HCT116 (cell line): ENCODE measurements at regions not wholly inside any gene's neighbourhood (a gene's known extent, or its start where the extent isn't known, plus 50 kb on each side); places are given as distances from the start of the nearest gene placed in this dataset.

Experiments
- ATAC-seq: fragments of 200-7000 bp; cut with Tn5 transposase; 2 replicates; pipeline ENCODE4 v1.9.1; 2020; ENCODE audit warnings: mild to moderate bottlenecking, moderate library complexity
- BruUV-seq: library from RNA; stranded (reverse); fragments of 400-500 nt; replicated peaks from 2 replicates; lab custom pipeline; 2021; lab: Mats Ljungman, UMichigan
- CTCF ChIA-PET: fragments of 300-600 bp; sonication (Branson Sonifier 250); formaldehyde crosslinking; loops from one replicate; lab custom pipeline; 2021; ENCODE audit warnings: antibody characterized with exemption; lab: Charles Lee
- POLR2A ChIA-PET: fragments of 300-600, 350-600 bp; sonication (Branson Sonifier 250); formaldehyde crosslinking; loops from one replicate; lab custom pipeline; 2021; ENCODE audit warnings: antibody characterized with exemption; lab: Charles Lee
- RAD21 ChIA-PET, 2 experiments: fragments of 300-600 bp; sonication (Branson Sonifier 250); formaldehyde crosslinking; loops; one replicate each; lab custom pipeline; 2023; ENCODE audit warnings: low total read pairs in 2 of 2; ENCODE audit not compliant: uncharacterized antibody in 2 of 2, unreplicated experiment in 2 of 2, low non-redundant PET in 1 of 2; lab: Charles Lee
- DNase-seq: peaks from one replicate; pipeline ENCODE4 v3.0.0-alpha.2; 2010; ENCODE audit warnings: low read depth, low spot score
- H2AFZ ChIP-seq: fragments of 200-600 bp; shearing (Covaris generic), sonication (generic); 2 replicates; pipeline ENCODE4 v1.6.1; 2017; ENCODE audit warnings: low read depth, mixed run types, mixed read lengths, antibody characterized with exemption, low read length; ENCODE audit not compliant: poor library complexity, severe bottlenecking
- H3K27ac ChIP-seq: 2 replicates; pipeline ENCODE4 v1.5.1; 2012; ENCODE audit warnings: low read depth, low read length
- H3K27me3 ChIP-seq: fragments of 200-600 bp; sonication (generic); 2 replicates; pipeline ENCODE4 v1.6.1; 2016; ENCODE audit warnings: mixed run types, low read length, mixed read lengths; ENCODE audit not compliant: insufficient read depth
- H3K36me3 ChIP-seq, 2 experiments: fragments of 200-500 bp in 1 of 2; fragments of 200-600 bp in 1 of 2; sonication (Bioruptor generic) in 1 of 2; sonication (generic) in 1 of 2; 2 replicates each; pipeline versions ENCODE4 v1.5.1 to v1.6.1; 2014 to 2016; ENCODE audit warnings: low read length in 2 of 2, inconsistent platforms in 1 of 2, mixed read lengths in 1 of 2, mixed run types in 1 of 2; ENCODE audit not compliant: insufficient read depth in 2 of 2, control insufficient read depth in 1 of 2
- H3K4me1 ChIP-seq, 2 experiments: fragments of 200-600 bp in 1 of 2; sonication (generic) in 1 of 2; 2 replicates each; pipeline versions ENCODE4 v1.5.1 to v1.6.1; 2012 to 2017; ENCODE audit warnings: low read length in 2 of 2, inconsistent platforms in 1 of 2, mild to moderate bottlenecking in 1 of 2, mixed read lengths in 1 of 2, mixed run types in 1 of 2, moderate library complexity in 1 of 2; ENCODE audit not compliant: insufficient read depth in 2 of 2, control insufficient read depth in 1 of 2
- H3K4me2 ChIP-seq: fragments of 200-600 bp; sonication (generic); 2 replicates; pipeline ENCODE4 v1.6.1; 2017; ENCODE audit warnings: mixed run types, low read length, mixed read lengths
- H3K4me3 ChIP-seq, 2 experiments: fragments of 200-600 bp in 1 of 2; sonication (generic) in 1 of 2; replicated peaks in 1 of 2; 2 replicates each; pipeline ENCODE4 v1.5.1; 2011 to 2016; ENCODE audit warnings: low read length in 2 of 2, control low read depth in 1 of 2, low read depth in 1 of 2, mild to moderate bottlenecking in 1 of 2, mixed read lengths in 1 of 2, mixed run types in 1 of 2
- H3K79me2 ChIP-seq: fragments of 200-600 bp; sonication (generic); 2 replicates; pipeline ENCODE4 v1.6.1; 2017; ENCODE audit warnings: mild to moderate bottlenecking, mixed run types, low read length, moderate library complexity, mixed read lengths; ENCODE audit not compliant: insufficient read depth
- H3K9ac ChIP-seq: fragments of 200-600 bp; sonication (generic); 2 replicates; pipeline ENCODE4 v1.6.1; 2016; ENCODE audit warnings: low read length, mixed read lengths
- H3K9me2 ChIP-seq: fragments of 200-600 bp; sonication (generic), shearing (Covaris generic); 2 replicates; pipeline ENCODE4 v1.6.1; 2017; ENCODE audit warnings: mixed run types, mild to moderate bottlenecking, moderate library complexity; ENCODE audit not compliant: insufficient read depth
- H3K9me3 ChIP-seq, 2 experiments: fragments of 200-500 bp in 1 of 2; fragments of 200-600 bp in 1 of 2; sonication (Bioruptor generic) in 1 of 2; sonication (generic) in 1 of 2; 2 replicates each; pipeline ENCODE4 v1.6.1; 2014 to 2017; ENCODE audit warnings: low read length in 2 of 2, mixed read lengths in 2 of 2, inconsistent platforms in 1 of 2, low read depth in 1 of 2, mild to moderate bottlenecking in 1 of 2, mixed run types in 1 of 2, moderate library complexity in 1 of 2; ENCODE audit not compliant: control insufficient read depth in 1 of 2, insufficient read depth in 1 of 2
- H4K20me1 ChIP-seq: fragments of 200-600 bp; sonication (generic), shearing (Covaris generic); 2 replicates; pipeline ENCODE4 v1.6.1; 2017; ENCODE audit warnings: mixed run types, mild to moderate bottlenecking, moderate library complexity; ENCODE audit not compliant: insufficient read depth
- ATF3 ChIP-seq: IDR thresholded peaks from 2 replicates; pipeline ENCODE4 v1.6.1; 2012
- CBX3 ChIP-seq: IDR thresholded peaks from 2 replicates; pipeline ENCODE4 v1.6.1; 2012; ENCODE audit warnings: low read depth
- CEBPB ChIP-seq: IDR thresholded peaks from 2 replicates; pipeline ENCODE4 v1.6.1; 2012; ENCODE audit warnings: low read depth
- ELF1 ChIP-seq: IDR thresholded peaks from 2 replicates; pipeline ENCODE4 v1.6.1; 2012; ENCODE audit warnings: low read depth, borderline replicate concordance
- EZH2 ChIP-seq: fragments of 200-600 bp; sonication (generic); IDR thresholded peaks from 2 replicates; pipeline ENCODE4 v1.6.1; 2017; ENCODE audit warnings: antibody characterized with exemption, mixed run types
- EZH2phosphoT487 ChIP-seq: fragments of 200-600 bp; IDR thresholded peaks from 2 replicates; pipeline ENCODE4 v1.6.1; 2018; ENCODE audit warnings: antibody characterized with exemption, borderline replicate concordance
- SRF ChIP-seq: IDR thresholded peaks from 2 replicates; pipeline ENCODE4 v1.6.1; 2012; ENCODE audit warnings: low read depth
- TCF7L2 ChIP-seq: IDR thresholded peaks from 2 replicates; pipeline ENCODE4 v1.7.0; 2011; ENCODE audit warnings: borderline replicate concordance, inconsistent platforms; ENCODE audit not compliant: insufficient read depth, insufficient read length; ENCODE audit errors: extremely low read depth
- ZFX ChIP-seq: fragments of 450-650 bp; IDR thresholded peaks from 2 replicates; pipeline ENCODE4 v1.6.1; 2017
- intact Hi-C: fragments of 100-400 bp; cut with micrococcal nuclease; formaldehyde crosslinking; loops from 2 replicates; pipeline ENCODE4 v1.10.0; 2022
- TF ChIP-seq, protein P1 (sequence below), 3 experiments: fragments of 200-600 bp in 1 of 3; sonication (generic) in 1 of 3; IDR thresholded peaks in 2 of 3; conservative IDR thresholded peaks in 1 of 3; 2 replicates each; pipeline ENCODE4 v1.5.1; 2012 to 2017; ENCODE audit warnings: low read depth in 2 of 3, low read length in 2 of 3, antibody characterized with exemption in 1 of 3, borderline replicate concordance in 1 of 3, control low read depth in 1 of 3, mild to moderate bottlenecking in 1 of 3, mixed read lengths in 1 of 3, mixed run types in 1 of 3, moderate library complexity in 1 of 3; ENCODE audit not compliant: insufficient read depth in 1 of 3
- TF ChIP-seq, protein P2 (sequence below): IDR thresholded peaks from 2 replicates; pipeline ENCODE4 v1.6.1; 2012; ENCODE audit warnings: low read depth
- TF ChIP-seq, protein P3 (sequence below): IDR thresholded peaks from 2 replicates; pipeline ENCODE4 v1.6.1; 2012

DNA sequence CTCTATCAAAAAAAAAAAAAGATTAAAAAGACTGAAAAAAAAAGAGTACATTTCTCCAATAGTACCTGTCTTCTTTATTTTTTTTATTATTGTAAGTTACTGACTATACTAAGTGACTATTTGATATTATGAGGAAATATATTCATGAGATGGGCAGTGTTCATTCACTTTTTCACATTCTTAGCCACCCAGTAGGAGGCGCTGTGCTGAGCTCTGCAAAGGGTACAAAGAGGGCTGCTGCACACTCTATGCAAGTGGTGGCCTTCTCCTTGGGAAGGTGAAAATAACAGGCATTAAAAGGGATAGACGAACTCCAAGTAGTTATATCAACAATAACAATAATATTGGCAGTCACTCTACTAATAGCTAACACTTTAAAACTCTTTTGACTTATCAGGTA is 1034.9 kb upstream of the FANCL start:
- CTCF ChIA-PET, result no interaction called here
- no peak overlapping the region for H2AFZ ChIP-seq
- H3K9me2 ChIP-seq, result no peaks in the 10 kb centered on the region
- no peaks in the 10 kb centered on the region for H3K4me1 ChIP-seq
- no peak overlapping the region for H3K9ac ChIP-seq
- POLR2A ChIA-PET, result no interaction called here
- no peaks in the 10 kb centered on the region for H3K27me3 ChIP-seq
- BruUV-seq, result no TSS peak
- H4K20me1 ChIP-seq, result no peaks in the 10 kb centered on the region
- ATAC-seq (no peak), DNase-seq (no peak)
- RAD21 ChIA-PET, result no interaction called here
- no peak overlapping the region for H3K4me2 ChIP-seq
- no peak overlapping the region for H3K27ac ChIP-seq
- TF ChIP-seq, protein P1, sequence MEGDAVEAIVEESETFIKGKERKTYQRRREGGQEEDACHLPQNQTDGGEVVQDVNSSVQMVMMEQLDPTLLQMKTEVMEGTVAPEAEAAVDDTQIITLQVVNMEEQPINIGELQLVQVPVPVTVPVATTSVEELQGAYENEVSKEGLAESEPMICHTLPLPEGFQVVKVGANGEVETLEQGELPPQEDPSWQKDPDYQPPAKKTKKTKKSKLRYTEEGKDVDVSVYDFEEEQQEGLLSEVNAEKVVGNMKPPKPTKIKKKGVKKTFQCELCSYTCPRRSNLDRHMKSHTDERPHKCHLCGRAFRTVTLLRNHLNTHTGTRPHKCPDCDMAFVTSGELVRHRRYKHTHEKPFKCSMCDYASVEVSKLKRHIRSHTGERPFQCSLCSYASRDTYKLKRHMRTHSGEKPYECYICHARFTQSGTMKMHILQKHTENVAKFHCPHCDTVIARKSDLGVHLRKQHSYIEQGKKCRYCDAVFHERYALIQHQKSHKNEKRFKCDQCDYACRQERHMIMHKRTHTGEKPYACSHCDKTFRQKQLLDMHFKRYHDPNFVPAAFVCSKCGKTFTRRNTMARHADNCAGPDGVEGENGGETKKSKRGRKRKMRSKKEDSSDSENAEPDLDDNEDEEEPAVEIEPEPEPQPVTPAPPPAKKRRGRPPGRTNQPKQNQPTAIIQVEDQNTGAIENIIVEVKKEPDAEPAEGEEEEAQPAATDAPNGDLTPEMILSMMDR (IDR thresholded peaks at IDR 0.05 in 2 of 3, conservative IDR thresholded peaks at IDR 0.05 in 1 of 3; ENCODE audit: borderline replicate concordance in 1 of 3, insufficient read depth in 1 of 3, low read depth in 2 of 3, low read length in 2 of 3), result peak in 2 of 3 experiments; percentile 34 to 50; a peak in 4 of 6 replicates
- TF ChIP-seq EZH2, result no peak
- H3K36me3 ChIP-seq, result no peaks in the 10 kb centered on the region
- no peaks in the 10 kb centered on the region for H3K79me2 ChIP-seq
- H3K9me3 ChIP-seq, result no peaks in the 10 kb centered on the region
- no peak overlapping the region for H3K4me3 ChIP-seq
- intact Hi-C loops, result no loop called here

- ATAC-seq, result no peak
- POLR2A ChIA-PET, result no interaction called here
- no TSS peak for BruUV-seq
Measured at GRCh38 chr2:59266453-59266852, 1025.3 kb upstream of the FANCL start.

More at GRCh38 chr2:59266453-59266852, 1025.3 kb upstream of the FANCL start:
- Histone ChIP-seq H3K4me3 (no peak overlapping the region), H3K9ac (no peak overlapping the region), H2AFZ (no peak overlapping the region), H3K4me2 (no peak overlapping the region), H3K27me3 (no peaks in the 10 kb centered on the region), H3K36me3 (no peaks in the 10 kb centered on the region), H3K27ac (no peak overlapping the region), H3K79me2 (no peaks in the 10 kb centered on the region), H3K9me2 (no peaks in the 10 kb centered on the region), H4K20me1 (no peaks in the 10 kb centered on the region), H3K9me3 (no peaks in the 10 kb centered on the region), H3K4me1 (no peaks in the 10 kb centered on the region)
- CTCF ChIA-PET, result no interaction called here
- no peak for DNase-seq
- no peak for TF ChIP-seq ELF1
- TF ChIP-seq EZH2phosphoT487, result no peak
- TF ChIP-seq, protein P2, sequence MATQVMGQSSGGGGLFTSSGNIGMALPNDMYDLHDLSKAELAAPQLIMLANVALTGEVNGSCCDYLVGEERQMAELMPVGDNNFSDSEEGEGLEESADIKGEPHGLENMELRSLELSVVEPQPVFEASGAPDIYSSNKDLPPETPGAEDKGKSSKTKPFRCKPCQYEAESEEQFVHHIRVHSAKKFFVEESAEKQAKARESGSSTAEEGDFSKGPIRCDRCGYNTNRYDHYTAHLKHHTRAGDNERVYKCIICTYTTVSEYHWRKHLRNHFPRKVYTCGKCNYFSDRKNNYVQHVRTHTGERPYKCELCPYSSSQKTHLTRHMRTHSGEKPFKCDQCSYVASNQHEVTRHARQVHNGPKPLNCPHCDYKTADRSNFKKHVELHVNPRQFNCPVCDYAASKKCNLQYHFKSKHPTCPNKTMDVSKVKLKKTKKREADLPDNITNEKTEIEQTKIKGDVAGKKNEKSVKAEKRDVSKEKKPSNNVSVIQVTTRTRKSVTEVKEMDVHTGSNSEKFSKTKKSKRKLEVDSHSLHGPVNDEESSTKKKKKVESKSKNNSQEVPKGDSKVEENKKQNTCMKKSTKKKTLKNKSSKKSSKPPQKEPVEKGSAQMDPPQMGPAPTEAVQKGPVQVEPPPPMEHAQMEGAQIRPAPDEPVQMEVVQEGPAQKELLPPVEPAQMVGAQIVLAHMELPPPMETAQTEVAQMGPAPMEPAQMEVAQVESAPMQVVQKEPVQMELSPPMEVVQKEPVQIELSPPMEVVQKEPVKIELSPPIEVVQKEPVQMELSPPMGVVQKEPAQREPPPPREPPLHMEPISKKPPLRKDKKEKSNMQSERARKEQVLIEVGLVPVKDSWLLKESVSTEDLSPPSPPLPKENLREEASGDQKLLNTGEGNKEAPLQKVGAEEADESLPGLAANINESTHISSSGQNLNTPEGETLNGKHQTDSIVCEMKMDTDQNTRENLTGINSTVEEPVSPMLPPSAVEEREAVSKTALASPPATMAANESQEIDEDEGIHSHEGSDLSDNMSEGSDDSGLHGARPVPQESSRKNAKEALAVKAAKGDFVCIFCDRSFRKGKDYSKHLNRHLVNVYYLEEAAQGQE, result no peak
- no peak for TF ChIP-seq EZH2
- TF ChIP-seq, protein P3, sequence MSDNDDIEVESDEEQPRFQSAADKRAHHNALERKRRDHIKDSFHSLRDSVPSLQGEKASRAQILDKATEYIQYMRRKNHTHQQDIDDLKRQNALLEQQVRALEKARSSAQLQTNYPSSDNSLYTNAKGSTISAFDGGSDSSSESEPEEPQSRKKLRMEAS, result no peak
- TF ChIP-seq SRF, result no peak
- TF ChIP-seq ATF3, result no peak
- TF ChIP-seq CBX3, result no peak
- TF ChIP-seq, protein P1 (IDR thresholded peaks at IDR 0.05 in 2 of 3, conservative IDR thresholded peaks at IDR 0.05 in 1 of 3; ENCODE audit: borderline replicate concordance in 1 of 3, insufficient read depth in 1 of 3, low read depth in 2 of 3, low read length in 2 of 3), result no peak
- no peak for TF ChIP-seq CEBPB
- TF ChIP-seq ZFX, result no peak
- TF ChIP-seq TCF7L2, result no peak
- intact Hi-C loops, result no loop called here
- RAD21 ChIA-PET, result no interaction called here
